ENCODE measurements at regions not wholly inside any gene's neighbourhood (a gene's known extent, or its start where the extent isn't known, plus 50 kb on each side); places are given as distances from the start of the nearest gene placed in this dataset.

DNA sequence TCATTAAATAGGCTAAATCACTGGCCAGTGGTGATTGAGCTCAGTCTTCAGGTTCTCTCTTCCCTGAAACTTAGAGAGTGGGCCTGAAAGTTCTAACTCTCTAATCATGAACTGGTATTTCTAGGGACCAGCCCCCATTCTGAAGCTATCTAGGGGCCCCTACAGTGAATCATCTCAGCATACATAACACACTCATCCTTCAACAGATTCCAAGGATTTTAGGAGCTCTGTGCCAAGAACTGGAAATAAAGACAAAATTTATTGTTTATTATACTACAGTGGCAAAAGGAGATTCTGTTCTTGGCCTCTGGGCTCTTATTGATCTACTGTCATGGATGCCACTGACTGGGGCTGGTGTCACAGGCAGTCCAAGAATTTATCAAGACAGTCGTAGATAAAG is 263.8 kb upstream of the IGFBP7 start:
- 55% methylated on average over 1 of the region's 1 CpG for WGBS (ENCODE audit: low lambda C conversion rate)
- H4K20me1 ChIP-seq (ENCODE audit: insufficient read depth) = no peaks in the 10 kb centered on the region
- H3F3A ChIP-seq (replicated peaks; ENCODE audit: insufficient read depth) = no peaks in the 10 kb centered on the region
- DNase-seq = no peak
- H3K4me1 ChIP-seq (ENCODE audit: control insufficient read depth in 1 of 2, insufficient read depth in 2 of 2, low read depth in 1 of 2, low read length in 1 of 2) = no peaks in the 10 kb centered on the region
- CTCF ChIA-PET = no interaction called here
- TF ChIP-seq MEF2A (IDR thresholded peaks at IDR 0.05; ENCODE audit: borderline replicate concordance, low read depth) (no peak), SMC3 (IDR thresholded peaks at IDR 0.05; ENCODE audit: low read depth, low read length) (no peak), RAD21 (IDR thresholded peaks at IDR 0.05; ENCODE audit: low read length) (no peak), RCOR1 (IDR thresholded peaks at IDR 0.05; ENCODE audit: low read length) (no peak), YY1 (IDR thresholded peaks at IDR 0.05; ENCODE audit: low read depth) (no peak), TAF1 (IDR thresholded peaks at IDR 0.05; ENCODE audit: borderline replicate concordance, low read depth, low read length) (no peak), EZH2phosphoT487 (IDR thresholded peaks at IDR 0.05; ENCODE audit: borderline replicate concordance, low read depth) (no peak)
- TF ChIP-seq, protein P1, sequence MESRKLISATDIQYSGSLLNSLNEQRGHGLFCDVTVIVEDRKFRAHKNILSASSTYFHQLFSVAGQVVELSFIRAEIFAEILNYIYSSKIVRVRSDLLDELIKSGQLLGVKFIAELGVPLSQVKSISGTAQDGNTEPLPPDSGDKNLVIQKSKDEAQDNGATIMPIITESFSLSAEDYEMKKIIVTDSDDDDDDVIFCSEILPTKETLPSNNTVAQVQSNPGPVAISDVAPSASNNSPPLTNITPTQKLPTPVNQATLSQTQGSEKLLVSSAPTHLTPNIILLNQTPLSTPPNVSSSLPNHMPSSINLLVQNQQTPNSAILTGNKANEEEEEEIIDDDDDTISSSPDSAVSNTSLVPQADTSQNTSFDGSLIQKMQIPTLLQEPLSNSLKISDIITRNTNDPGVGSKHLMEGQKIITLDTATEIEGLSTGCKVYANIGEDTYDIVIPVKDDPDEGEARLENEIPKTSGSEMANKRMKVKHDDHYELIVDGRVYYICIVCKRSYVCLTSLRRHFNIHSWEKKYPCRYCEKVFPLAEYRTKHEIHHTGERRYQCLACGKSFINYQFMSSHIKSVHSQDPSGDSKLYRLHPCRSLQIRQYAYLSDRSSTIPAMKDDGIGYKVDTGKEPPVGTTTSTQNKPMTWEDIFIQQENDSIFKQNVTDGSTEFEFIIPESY (IDR thresholded peaks at IDR 0.05; ENCODE audit: borderline replicate concordance, low read depth) = no peak
- TF ChIP-seq, protein P2, sequence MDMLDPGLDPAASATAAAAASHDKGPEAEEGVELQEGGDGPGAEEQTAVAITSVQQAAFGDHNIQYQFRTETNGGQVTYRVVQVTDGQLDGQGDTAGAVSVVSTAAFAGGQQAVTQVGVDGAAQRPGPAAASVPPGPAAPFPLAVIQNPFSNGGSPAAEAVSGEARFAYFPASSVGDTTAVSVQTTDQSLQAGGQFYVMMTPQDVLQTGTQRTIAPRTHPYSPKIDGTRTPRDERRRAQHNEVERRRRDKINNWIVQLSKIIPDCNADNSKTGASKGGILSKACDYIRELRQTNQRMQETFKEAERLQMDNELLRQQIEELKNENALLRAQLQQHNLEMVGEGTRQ (IDR thresholded peaks at IDR 0.05; ENCODE audit: borderline replicate concordance, low read depth, low read length) = no peak
- H3K36me3 ChIP-seq (replicated peaks in 1 of 2; ENCODE audit: control insufficient read depth in 1 of 2, insufficient read depth in 2 of 2, low read length in 1 of 2) = no peaks in the 10 kb centered on the region
- POLR2A ChIA-PET = no interaction called here
- H3K9me3 ChIP-seq = no peaks in the 10 kb centered on the region
- no peak overlapping the region for H3K4me3 ChIP-seq (ENCODE audit: low read depth in 2 of 2, low read length in 1 of 2)
- H3K9ac ChIP-seq = no peak overlapping the region
- H3K27me3 ChIP-seq (ENCODE audit: insufficient read depth) = no peaks in the 10 kb centered on the region
- H3K4me2 ChIP-seq = 0 out of 2 replicates have a peak overlapping the region, but pooled peaks have one; percentile 4
- H3K9me2 ChIP-seq = no peaks in the 10 kb centered on the region
- no peak overlapping the region for H2AFZ ChIP-seq (ENCODE audit: low read depth)
- no peaks in the 10 kb centered on the region for H3K79me2 ChIP-seq (ENCODE audit: insufficient read depth)
- H3K27ac ChIP-seq (ENCODE audit: low read depth in 2 of 2, low read length in 1 of 2) = no peak overlapping the region

DNA sequence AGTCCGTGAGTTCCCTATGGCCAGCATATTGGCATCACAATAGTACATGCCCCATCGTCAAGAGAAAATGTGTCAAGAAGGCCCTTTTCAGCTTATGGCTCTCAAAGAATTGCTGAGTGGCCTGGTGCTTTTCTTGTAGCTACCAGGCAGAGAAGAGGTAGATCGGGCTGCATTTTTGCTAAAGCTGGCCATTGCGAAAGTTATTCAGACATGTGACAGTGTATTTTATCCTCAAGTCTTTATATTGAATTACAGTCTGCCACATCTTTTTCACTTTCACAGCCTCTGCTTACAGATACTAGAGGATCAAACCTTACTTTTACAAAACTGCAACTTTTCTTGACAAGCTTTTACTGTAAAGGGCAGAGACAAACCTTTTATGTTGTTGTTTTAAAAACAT is 261.5 kb upstream of the IGFBP7 start:
- no peak overlapping the region for H2AFZ ChIP-seq (ENCODE audit: low read depth)
- no peak overlapping the region for H3K4me3 ChIP-seq (ENCODE audit: low read depth in 2 of 2, low read length in 1 of 2)
- H3K79me2 ChIP-seq (ENCODE audit: insufficient read depth) = no peaks in the 10 kb centered on the region
- no peaks in the 10 kb centered on the region for H3F3A ChIP-seq (replicated peaks; ENCODE audit: insufficient read depth)
- CTCF ChIA-PET = no interaction called here
- H3K4me2 ChIP-seq = no peak overlapping the region
- DNase-seq = no peak
- WGBS (ENCODE audit: low lambda C conversion rate) = 61% methylated on average over 4 of the region's 4 CpGs
- no peaks in the 10 kb centered on the region for H3K9me2 ChIP-seq
- no peaks in the 10 kb centered on the region for H3K4me1 ChIP-seq (ENCODE audit: control insufficient read depth in 1 of 2, insufficient read depth in 2 of 2, low read depth in 1 of 2, low read length in 1 of 2)
- H3K27ac ChIP-seq (ENCODE audit: low read depth in 2 of 2, low read length in 1 of 2) = no peak overlapping the region
- H3K27me3 ChIP-seq (ENCODE audit: insufficient read depth) = no peaks in the 10 kb centered on the region
- H3K9ac ChIP-seq = no peak overlapping the region
- no peaks in the 10 kb centered on the region for H3K36me3 ChIP-seq (replicated peaks in 1 of 2; ENCODE audit: control insufficient read depth in 1 of 2, insufficient read depth in 2 of 2, low read length in 1 of 2)
- POLR2A ChIA-PET = no interaction called here
- H3K9me3 ChIP-seq = no peaks in the 10 kb centered on the region
- no peaks in the 10 kb centered on the region for H4K20me1 ChIP-seq (ENCODE audit: insufficient read depth)
- TF ChIP-seq, protein P3, sequence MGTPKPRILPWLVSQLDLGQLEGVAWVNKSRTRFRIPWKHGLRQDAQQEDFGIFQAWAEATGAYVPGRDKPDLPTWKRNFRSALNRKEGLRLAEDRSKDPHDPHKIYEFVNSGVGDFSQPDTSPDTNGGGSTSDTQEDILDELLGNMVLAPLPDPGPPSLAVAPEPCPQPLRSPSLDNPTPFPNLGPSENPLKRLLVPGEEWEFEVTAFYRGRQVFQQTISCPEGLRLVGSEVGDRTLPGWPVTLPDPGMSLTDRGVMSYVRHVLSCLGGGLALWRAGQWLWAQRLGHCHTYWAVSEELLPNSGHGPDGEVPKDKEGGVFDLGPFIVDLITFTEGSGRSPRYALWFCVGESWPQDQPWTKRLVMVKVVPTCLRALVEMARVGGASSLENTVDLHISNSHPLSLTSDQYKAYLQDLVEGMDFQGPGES (IDR thresholded peaks at IDR 0.05; ENCODE audit: low read depth, low read length) = no peak
- TF ChIP-seq ELF1 (IDR thresholded peaks at IDR 0.05) = no peak
- no peak for TF ChIP-seq POLR2AphosphoS5 (IDR thresholded peaks at IDR 0.05; ENCODE audit: low read depth, low read length)
- TF ChIP-seq, protein P4, sequence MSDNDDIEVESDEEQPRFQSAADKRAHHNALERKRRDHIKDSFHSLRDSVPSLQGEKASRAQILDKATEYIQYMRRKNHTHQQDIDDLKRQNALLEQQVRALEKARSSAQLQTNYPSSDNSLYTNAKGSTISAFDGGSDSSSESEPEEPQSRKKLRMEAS (IDR thresholded peaks at IDR 0.05; ENCODE audit: low read depth) = no peak
- no peak for TF ChIP-seq PBX3 (IDR thresholded peaks at IDR 0.05)
- TF ChIP-seq, protein P1 (IDR thresholded peaks at IDR 0.05; ENCODE audit: borderline replicate concordance, low read depth) = no peak
- TF ChIP-seq EZH2phosphoT487 (IDR thresholded peaks at IDR 0.05; ENCODE audit: borderline replicate concordance, low read depth) = no peak
- no peak for TF ChIP-seq CHD2 (IDR thresholded peaks at IDR 0.05; ENCODE audit: low read length, partially characterized antibody)
- no peak for TF ChIP-seq YY1 (IDR thresholded peaks at IDR 0.05; ENCODE audit: low read depth)
- no peak for TF ChIP-seq TEAD4 (IDR thresholded peaks at IDR 0.05; ENCODE audit: borderline replicate concordance, insufficient read depth)
- TF ChIP-seq RCOR1 (IDR thresholded peaks at IDR 0.05; ENCODE audit: low read length) = no peak
- TF ChIP-seq RXRA (IDR thresholded peaks at IDR 0.05; ENCODE audit: borderline replicate concordance, low read depth) = no peak
- TF ChIP-seq RAD21 (IDR thresholded peaks at IDR 0.05; ENCODE audit: low read length) = no peak
- no peak for TF ChIP-seq GABPA (IDR thresholded peaks at IDR 0.05; ENCODE audit: low read depth)
- no peak for TF ChIP-seq SMC3 (IDR thresholded peaks at IDR 0.05; ENCODE audit: low read depth, low read length)

Measured in SK-N-SH (cell line).